Stimulated activated CD8-positive, alpha-beta memory T cell treated with anti-CD3 and anti-CD28 coated beads, Interleukin-7, amount 100 ng/mL, for 48 hours (primary cell): ENCODE measurements at regions not wholly inside any gene's neighbourhood (a gene's known extent, or its start where the extent isn't known, plus 50 kb on each side); places are given as distances from the start of the nearest gene placed in this dataset.
"Not testable (repeated sequence)": the region's sequence is repeated elsewhere in the genome, so short reads cannot be mapped to it uniquely, and the experiment has no call there.

ENCODE experiments used
- DNase-seq, 2 donors: peaks; one replicate each; pipeline ENCODE4 v3.0.0-alpha.2; 2020; ENCODE audit warnings: low read depth in 1 of 2; ENCODE audit errors: extremely low read depth in 1 of 2

- no peak for DNase-seq
Observed at GRCh38 chr6:11427723-11428245, 109.8 kb upstream of the TMEM170B start.

- DNase-seq: no peak
Observed at GRCh38 chr6:11427091-11427722, 110.3 kb upstream of the TMEM170B start.

GRCh38 chr6:11426571-11426970 is 111.0 kb upstream of the TMEM170B start:
- no peak for DNase-seq

- no peak for DNase-seq
Observed at GRCh38 chr6:11425876-11426275, 111.7 kb upstream of the TMEM170B start.

GRCh38 chr6:11425431-11425871 is 112.1 kb upstream of the TMEM170B start:
- DNase-seq: no peak

- no peak for DNase-seq
Observed at GRCh38 chr6:11424395-11425034, 113.0 kb upstream of the TMEM170B start.

GRCh38 chr6:11423667-11424066 is 113.9 kb upstream of the TMEM170B start:
- DNase-seq: no peak

GRCh38 chr6:11423072-11423471 is 114.5 kb upstream of the TMEM170B start:
- DNase-seq: no peak

- no peak for DNase-seq
Observed at GRCh38 chr6:11419763-11420453, 117.6 kb upstream of the TMEM170B start.

- DNase-seq: no peak
Observed at GRCh38 chr6:11418290-11418905, 119.2 kb upstream of the TMEM170B start.

GRCh38 chr6:11416936-11417576 is 120.5 kb upstream of the TMEM170B start:
- DNase-seq: no peak

GRCh38 chr6:11416099-11416935 is 121.2 kb upstream of the TMEM170B start:
- not testable (repeated sequence) for DNase-seq

- DNase-seq: no peak
Observed at GRCh38 chr6:11415557-11415956, 122.0 kb upstream of the TMEM170B start.

- DNase-seq: no peak
Observed at GRCh38 chr6:11414176-11414963, 123.2 kb upstream of the TMEM170B start.

GRCh38 chr6:11413728-11414127 is 123.8 kb upstream of the TMEM170B start:
- no peak for DNase-seq

- no peak for DNase-seq
Observed at GRCh38 chr6:11413117-11413687, 124.3 kb upstream of the TMEM170B start.

GRCh38 chr6:11412616-11413015 is 124.9 kb upstream of the TMEM170B start:
- no peak for DNase-seq

GRCh38 chr6:11412011-11412424 is 125.5 kb upstream of the TMEM170B start:
- DNase-seq: no peak

GRCh38 chr6:11411593-11411992 is 126.0 kb upstream of the TMEM170B start:
- no peak for DNase-seq
